ENCODE measurements at regions not wholly inside any gene's neighbourhood (a gene's known extent, or its start where the extent isn't known, plus 50 kb on each side); places are given as distances from the start of the nearest gene placed in this dataset.

- TF ChIP-seq FOXP2 (optimal IDR thresholded peaks at IDR 0.05; ENCODE audit: borderline replicate concordance, extremely low read depth, extremely low read length, insufficient read depth) (no peak), REST (IDR thresholded peaks at IDR 0.05; ENCODE audit: insufficient read depth in 1 of 2, low read depth in 2 of 2, low read length in 2 of 2) (no peak), TAF1 (IDR thresholded peaks at IDR 0.05; ENCODE audit: borderline replicate concordance, insufficient read depth, low read length) (no peak), POLR2AphosphoS5 (IDR thresholded peaks at IDR 0.05; ENCODE audit: low read depth, low read length) (no peak), SIN3A (IDR thresholded peaks at IDR 0.05; ENCODE audit: borderline replicate concordance, insufficient read depth, low read length) (no peak)
Measured at GRCh38 chr5:159788835-159789331, 127.4 kb upstream of the ADRA1B start.

- TF ChIP-seq SIN3A (IDR thresholded peaks at IDR 0.05; ENCODE audit: borderline replicate concordance, insufficient read depth, low read length) (no peak), POLR2AphosphoS5 (IDR thresholded peaks at IDR 0.05; ENCODE audit: low read depth, low read length) (no peak), TAF1 (IDR thresholded peaks at IDR 0.05; ENCODE audit: borderline replicate concordance, insufficient read depth, low read length) (no peak), FOXP2 (optimal IDR thresholded peaks at IDR 0.05; ENCODE audit: borderline replicate concordance, extremely low read depth, extremely low read length, insufficient read depth) (no peak), REST (IDR thresholded peaks at IDR 0.05; ENCODE audit: insufficient read depth in 1 of 2, low read depth in 2 of 2, low read length in 2 of 2) (no peak)
Measured at GRCh38 chr5:159792180-159792579, 124.1 kb upstream of the ADRA1B start.

GRCh38 chr5:159797261-159797970, 118.9 kb upstream of the ADRA1B start:
- TF ChIP-seq REST (IDR thresholded peaks at IDR 0.05; ENCODE audit: insufficient read depth in 1 of 2, low read depth in 2 of 2, low read length in 2 of 2): no peak
- no peak for TF ChIP-seq POLR2AphosphoS5 (IDR thresholded peaks at IDR 0.05; ENCODE audit: low read depth, low read length)
- no peak for TF ChIP-seq FOXP2 (optimal IDR thresholded peaks at IDR 0.05; ENCODE audit: borderline replicate concordance, extremely low read depth, extremely low read length, insufficient read depth)
- no peak for TF ChIP-seq TAF1 (IDR thresholded peaks at IDR 0.05; ENCODE audit: borderline replicate concordance, insufficient read depth, low read length)
- TF ChIP-seq SIN3A (IDR thresholded peaks at IDR 0.05; ENCODE audit: borderline replicate concordance, insufficient read depth, low read length): no peak

- no peak for TF ChIP-seq FOXP2 (optimal IDR thresholded peaks at IDR 0.05; ENCODE audit: borderline replicate concordance, extremely low read depth, extremely low read length, insufficient read depth)
- no peak for TF ChIP-seq REST (IDR thresholded peaks at IDR 0.05; ENCODE audit: insufficient read depth in 1 of 2, low read depth in 2 of 2, low read length in 2 of 2)
- TF ChIP-seq POLR2AphosphoS5 (IDR thresholded peaks at IDR 0.05; ENCODE audit: low read depth, low read length): no peak
Measured at GRCh38 chr5:159799701-159800100, 116.6 kb upstream of the ADRA1B start.
